Esophagus muscularis mucosa (tissue), 3 donors: ENCODE measurements at regions not wholly inside any gene's neighbourhood (a gene's known extent, or its start where the extent isn't known, plus 50 kb on each side); places are given as distances from the start of the nearest gene placed in this dataset.

Source experiments
- POLR2A ChIP-seq: fragments of 450-650 bp; IDR thresholded peaks from one replicate; pipeline ENCODE4 v1.6.1; 2017; ENCODE audit warnings: antibody characterized with exemption, moderate library complexity, mild to moderate bottlenecking, low read depth
- POLR2AphosphoS5 ChIP-seq, 2 donors: sonication (generic); formaldehyde crosslinking; IDR thresholded peaks; one replicate each; pipeline ENCODE4 v1.6.1; 2017; ENCODE audit warnings: antibody characterized with exemption in 2 of 2
- TF ChIP-seq, protein P1 (sequence below), 3 experiments: fragments of 200-600 bp in 2 of 3; fragments of 450-650 bp in 1 of 3; sonication (generic) in 2 of 3; IDR thresholded peaks; one replicate each; pipeline ENCODE4 v1.5.1; 2017 to 2019; ENCODE audit warnings: antibody characterized with exemption in 3 of 3, mild to moderate bottlenecking in 2 of 3, moderate library complexity in 1 of 3

DNA sequence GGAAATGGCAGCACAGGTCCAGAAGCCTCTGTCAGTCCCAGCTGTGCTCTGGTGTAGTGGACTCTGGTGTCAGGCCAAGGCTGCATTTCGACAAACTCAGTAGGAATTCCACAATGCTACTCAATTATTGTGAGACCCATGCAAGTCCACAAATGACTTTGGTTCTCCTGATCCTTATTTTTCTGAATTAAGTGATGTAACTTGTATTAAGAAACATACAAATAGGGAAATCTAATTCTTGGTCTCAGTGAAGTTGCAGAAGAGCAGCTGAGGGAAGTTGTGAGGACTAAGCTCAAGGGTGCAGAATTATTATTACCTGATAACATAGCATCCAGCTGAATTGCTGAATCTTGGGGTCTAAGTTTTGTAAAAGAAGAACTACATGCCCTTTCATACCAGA lies 116.8 kb downstream of the MAFB start:
- TF ChIP-seq, protein P1, sequence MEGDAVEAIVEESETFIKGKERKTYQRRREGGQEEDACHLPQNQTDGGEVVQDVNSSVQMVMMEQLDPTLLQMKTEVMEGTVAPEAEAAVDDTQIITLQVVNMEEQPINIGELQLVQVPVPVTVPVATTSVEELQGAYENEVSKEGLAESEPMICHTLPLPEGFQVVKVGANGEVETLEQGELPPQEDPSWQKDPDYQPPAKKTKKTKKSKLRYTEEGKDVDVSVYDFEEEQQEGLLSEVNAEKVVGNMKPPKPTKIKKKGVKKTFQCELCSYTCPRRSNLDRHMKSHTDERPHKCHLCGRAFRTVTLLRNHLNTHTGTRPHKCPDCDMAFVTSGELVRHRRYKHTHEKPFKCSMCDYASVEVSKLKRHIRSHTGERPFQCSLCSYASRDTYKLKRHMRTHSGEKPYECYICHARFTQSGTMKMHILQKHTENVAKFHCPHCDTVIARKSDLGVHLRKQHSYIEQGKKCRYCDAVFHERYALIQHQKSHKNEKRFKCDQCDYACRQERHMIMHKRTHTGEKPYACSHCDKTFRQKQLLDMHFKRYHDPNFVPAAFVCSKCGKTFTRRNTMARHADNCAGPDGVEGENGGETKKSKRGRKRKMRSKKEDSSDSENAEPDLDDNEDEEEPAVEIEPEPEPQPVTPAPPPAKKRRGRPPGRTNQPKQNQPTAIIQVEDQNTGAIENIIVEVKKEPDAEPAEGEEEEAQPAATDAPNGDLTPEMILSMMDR (IDR thresholded peaks at IDR 0.05), result no peak
- TF ChIP-seq POLR2A (no peak), POLR2AphosphoS5 (IDR thresholded peaks at IDR 0.05) (no peak)
